C1 segment of cervical spinal cord (tissue), 14 donors: ENCODE measurements at regions not wholly inside any gene's neighbourhood (a gene's known extent, or its start where the extent isn't known, plus 50 kb on each side); places are given as distances from the start of the nearest gene placed in this dataset.

Experiments
- DNase-seq, 14 donors: peaks; one replicate each; lab custom pipeline; 2025; lab: John Stamatoyannopoulos, UW

DNA sequence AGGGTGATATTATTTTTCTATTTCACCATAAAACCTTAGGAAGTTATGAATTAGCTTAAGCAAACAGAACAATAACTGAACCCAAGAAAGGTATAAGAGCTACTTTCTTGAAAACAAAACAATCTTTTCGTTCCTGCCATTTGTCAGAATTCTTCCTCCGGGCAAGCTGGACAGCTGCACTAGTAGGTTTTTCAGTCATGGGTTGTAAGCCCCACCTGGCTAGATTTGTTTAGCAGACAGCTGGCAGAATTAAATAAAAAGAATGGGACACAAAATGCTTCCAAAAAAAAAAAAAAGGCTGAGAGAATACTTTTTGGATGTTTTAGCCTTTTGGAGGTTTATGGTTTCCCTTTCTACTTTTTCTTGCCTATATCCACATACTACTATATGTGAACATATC lies 694.1 kb downstream of the ARHGAP15 start:
- no peak for DNase-seq

GRCh38 chr2:143822736-143823135 lies 693.5 kb downstream of the ARHGAP15 start:
- no peak for DNase-seq

DNA sequence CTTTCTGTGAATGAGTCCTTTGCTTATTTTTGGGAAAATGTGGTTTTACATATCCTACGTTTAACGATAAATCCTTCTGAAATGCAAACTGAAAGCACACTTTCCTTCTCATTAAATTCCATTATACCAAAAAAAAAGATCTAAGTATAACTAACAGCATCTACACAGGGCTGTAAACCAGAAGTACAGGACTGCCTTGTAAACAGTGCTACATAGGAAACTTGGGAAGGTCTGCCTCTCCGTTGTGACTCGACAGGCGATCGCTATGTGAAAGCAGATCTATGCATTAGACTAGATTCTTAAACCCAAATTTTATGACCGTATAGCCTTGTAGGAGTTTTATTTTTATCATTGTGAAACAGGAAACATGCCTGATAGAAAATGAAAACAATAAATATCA lies 690.5 kb downstream of the ARHGAP15 start:
- no peak for DNase-seq

- DNase-seq, result no peak
Measured at GRCh38 chr2:143819190-143819735, 690.0 kb downstream of the ARHGAP15 start.
